HEK293 (cell line): ENCODE measurements at regions not wholly inside any gene's neighbourhood (a gene's known extent, or its start where the extent isn't known, plus 50 kb on each side); places are given as distances from the start of the nearest gene placed in this dataset.

Source experiments
- CTCF ChIA-PET: fragments of 350-600 bp; formaldehyde crosslinking; extraction: SDS; loops from one replicate; lab custom pipeline; 2021; ENCODE audit warnings: antibody characterized with exemption; lab: Yijun Ruan, JAX
- POLR2A ChIA-PET: fragments of 300-600 bp; formaldehyde crosslinking; extraction: SDS; loops from one replicate; lab custom pipeline; 2020; ENCODE audit warnings: antibody characterized with exemption, inconsistent platforms; lab: Yijun Ruan, JAX
- H3K27ac ChIP-seq: fragments of 200-500 bp; sonication (Bioruptor generic); 2 replicates; pipeline ENCODE4 v1.5.1; 2014; ENCODE audit warnings: low read depth, low read length, control low read depth, inconsistent platforms; ENCODE audit errors: extremely low read depth
- H3K36me3 ChIP-seq, 2 experiments: fragments of 200-500 bp in 1 of 2; sonication (Bioruptor generic) in 1 of 2; 1 replicate in 1 of 2; 2 replicates in 1 of 2; pipeline ENCODE4 v1.5.1; 2014 to 2017; ENCODE audit warnings: inconsistent platforms in 2 of 2, low read length in 2 of 2; ENCODE audit not compliant: control insufficient read depth in 2 of 2, insufficient read depth in 1 of 2
- H3K4me1 ChIP-seq: fragments of 200-500 bp; sonication (Bioruptor generic); 2 replicates; pipeline ENCODE4 v1.5.1; 2014; ENCODE audit warnings: mild to moderate bottlenecking, low read length, inconsistent platforms; ENCODE audit not compliant: control insufficient read depth, insufficient read depth
- H3K4me3 ChIP-seq: 2 replicates; pipeline ENCODE4 v1.5.1; 2011; ENCODE audit warnings: low read depth, mild to moderate bottlenecking, control low read depth, low read length, moderate library complexity
- H3K9me3 ChIP-seq: fragments of 200-500 bp; sonication (Bioruptor generic); 2 replicates; pipeline ENCODE4 v1.5.1; 2014; ENCODE audit warnings: low read depth, low read length, inconsistent platforms; ENCODE audit not compliant: control insufficient read depth, insufficient read depth
- HOXC10 ChIP-seq: sonication (generic); formaldehyde crosslinking; IDR thresholded peaks from 2 replicates; pipeline ENCODE4 v1.8.1; 2023; ENCODE audit warnings: mild to moderate bottlenecking, missing genetic modification reagents
- KLF10 ChIP-seq: fragments of 450-650 bp; IDR thresholded peaks from 2 replicates; pipeline ENCODE4 v1.5.1; 2018; ENCODE audit warnings: missing biosample characterization, mild to moderate bottlenecking, missing genetic modification characterization
- KLF16 ChIP-seq: fragments of 450-650 bp; formaldehyde crosslinking; IDR thresholded peaks from 2 replicates; pipeline ENCODE4 v1.5.1; 2017; ENCODE audit warnings: missing biosample characterization, missing genetic modification characterization
- PRDM1 ChIP-seq: fragments of 450-650 bp; formaldehyde crosslinking; IDR thresholded peaks from 2 replicates; pipeline ENCODE4; 2016; ENCODE audit warnings: missing biosample characterization, missing genetic modification characterization
- ZBTB17 ChIP-seq: fragments of 450-650 bp; formaldehyde crosslinking; IDR thresholded peaks from 2 replicates; pipeline ENCODE4 v1.5.1; 2016; ENCODE audit warnings: missing biosample characterization, missing genetic modification characterization
- ZFP69B ChIP-seq: fragments of 450-650 bp; formaldehyde crosslinking; IDR thresholded peaks from 2 replicates; pipeline ENCODE4 v1.5.1; 2016; ENCODE audit warnings: missing biosample characterization, missing genetic modification characterization
- ZNF133 ChIP-seq: fragments of 450-650 bp; formaldehyde crosslinking; IDR thresholded peaks from 2 replicates; pipeline ENCODE4 v1.5.1; 2016; ENCODE audit warnings: missing biosample characterization, missing genetic modification characterization
- ZNF16 ChIP-seq: fragments of 450-650 bp; formaldehyde crosslinking; IDR thresholded peaks from 2 replicates; pipeline ENCODE4 v1.5.1; 2016; ENCODE audit warnings: low read depth, missing biosample characterization, missing genetic modification characterization
- ZNF302 ChIP-seq: fragments of 450-650 bp; formaldehyde crosslinking; IDR thresholded peaks from 2 replicates; pipeline ENCODE4 v1.5.1; 2016; ENCODE audit warnings: missing biosample characterization, missing genetic modification characterization, low read depth
- ZNF433 ChIP-seq: fragments of 450-650 bp; formaldehyde crosslinking; IDR thresholded peaks from 2 replicates; pipeline ENCODE4 v1.5.1; 2016; ENCODE audit warnings: missing biosample characterization, missing genetic modification characterization, low read depth
- ZNF473 ChIP-seq: fragments of 450-650 bp; formaldehyde crosslinking; IDR thresholded peaks from 2 replicates; pipeline ENCODE4 v1.5.1; 2017; ENCODE audit warnings: missing biosample characterization, missing genetic modification characterization
- ZNF521 ChIP-seq: fragments of 450-650 bp; formaldehyde crosslinking; IDR thresholded peaks from 2 replicates; pipeline ENCODE4 v1.5.1; 2017; ENCODE audit warnings: missing biosample characterization, mild to moderate bottlenecking, missing genetic modification characterization
- ZNF670 ChIP-seq: fragments of 450-650 bp; formaldehyde crosslinking; IDR thresholded peaks from 2 replicates; pipeline ENCODE4 v1.5.1; 2016; ENCODE audit warnings: missing biosample characterization, missing genetic modification characterization, low read depth
- ZNF701 ChIP-seq: fragments of 450-650 bp; formaldehyde crosslinking; IDR thresholded peaks from 2 replicates; pipeline ENCODE4 v1.5.1; 2016; ENCODE audit warnings: missing biosample characterization, missing genetic modification characterization
- ZNF776 ChIP-seq: fragments of 450-650 bp; formaldehyde crosslinking; IDR thresholded peaks from 2 replicates; pipeline ENCODE4 v1.5.0; 2017; ENCODE audit warnings: missing biosample characterization, missing genetic modification characterization, borderline replicate concordance
- TF ChIP-seq, protein P1 (sequence below): fragments of 450-650 bp; formaldehyde crosslinking; IDR thresholded peaks from 2 replicates; pipeline ENCODE4 v1.5.1; 2016; ENCODE audit warnings: missing biosample characterization, missing genetic modification characterization
- TF ChIP-seq, protein P2 (sequence below): fragments of 450-650 bp; formaldehyde crosslinking; IDR thresholded peaks from 2 replicates; pipeline ENCODE4 v1.5.0; 2017; ENCODE audit warnings: missing biosample characterization, missing genetic modification characterization, borderline replicate concordance
- TF ChIP-seq, protein P3 (sequence below): fragments of 450-650 bp; formaldehyde crosslinking; IDR thresholded peaks from 2 replicates; pipeline ENCODE4 v1.5.1; 2017; ENCODE audit warnings: missing biosample characterization, missing genetic modification characterization
- TF ChIP-seq, protein P4 (sequence below): fragments of 450-650 bp; formaldehyde crosslinking; IDR thresholded peaks from 2 replicates; pipeline ENCODE4 v1.5.1; 2016; ENCODE audit warnings: missing biosample characterization, missing genetic modification characterization
- TF ChIP-seq, protein P5 (sequence below): fragments of 450-650 bp; formaldehyde crosslinking; IDR thresholded peaks from 2 replicates; pipeline ENCODE4 v1.5.1; 2016; ENCODE audit warnings: missing biosample characterization, missing genetic modification characterization

- Histone ChIP-seq H3K4me3 (no peak overlapping the region), H3K36me3 (no peaks in the 10 kb centered on the region), H3K4me1 (no peaks in the 10 kb centered on the region), H3K9me3 (no peaks in the 10 kb centered on the region), H3K27ac (no peak overlapping the region)
- TF ChIP-seq PRDM1 (no peak), ZNF776 (tag by site-specific recombination) (no peak), ZNF670 (no peak), ZNF133 (no peak)
- ChIA-PET CTCF (no interaction called here), POLR2A (no interaction called here)
Measured at GRCh38 chr3:176724394-176724759, 472.9 kb downstream of the TBL1XR1 start.

DNA sequence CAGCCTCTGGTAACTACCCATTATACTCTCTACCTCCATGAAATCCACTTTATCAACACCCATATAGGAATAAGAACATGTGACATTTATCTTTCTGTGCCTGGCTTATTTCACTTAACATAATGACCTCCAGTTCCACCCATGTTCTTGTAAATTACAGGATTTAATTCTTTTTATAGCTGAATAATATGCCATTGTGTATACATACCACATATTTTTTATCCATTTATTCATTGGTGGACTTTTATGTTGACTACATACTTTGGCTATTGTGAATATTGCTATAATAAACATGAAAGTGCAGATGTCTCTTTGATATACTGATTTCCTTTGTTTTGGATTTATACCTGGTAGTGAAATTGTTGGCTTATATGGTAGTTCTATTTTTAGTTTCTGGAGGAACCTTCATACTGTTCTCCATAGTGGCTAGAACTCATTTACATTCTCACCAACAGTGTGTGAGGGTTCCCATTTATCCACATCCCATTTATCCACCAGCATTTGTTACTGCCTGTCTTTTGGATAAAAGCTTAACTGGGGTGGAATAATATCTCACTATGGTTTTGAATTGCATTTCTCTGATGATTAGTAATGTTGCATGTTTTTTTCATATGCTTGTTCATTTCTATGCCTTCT, 473.4 kb downstream of the TBL1XR1 start:
- H3K4me1 ChIP-seq = no peaks in the 10 kb centered on the region
- no peak overlapping the region for H3K27ac ChIP-seq
- CTCF ChIA-PET = no interaction called here
- no peak overlapping the region for H3K4me3 ChIP-seq
- no peaks in the 10 kb centered on the region for H3K36me3 ChIP-seq
- no peak for TF ChIP-seq KLF16 (tag by site-specific recombination)
- TF ChIP-seq PRDM1 = no peak
- no peak for TF ChIP-seq ZBTB17 (tag by site-specific recombination)
- TF ChIP-seq, protein P1, sequence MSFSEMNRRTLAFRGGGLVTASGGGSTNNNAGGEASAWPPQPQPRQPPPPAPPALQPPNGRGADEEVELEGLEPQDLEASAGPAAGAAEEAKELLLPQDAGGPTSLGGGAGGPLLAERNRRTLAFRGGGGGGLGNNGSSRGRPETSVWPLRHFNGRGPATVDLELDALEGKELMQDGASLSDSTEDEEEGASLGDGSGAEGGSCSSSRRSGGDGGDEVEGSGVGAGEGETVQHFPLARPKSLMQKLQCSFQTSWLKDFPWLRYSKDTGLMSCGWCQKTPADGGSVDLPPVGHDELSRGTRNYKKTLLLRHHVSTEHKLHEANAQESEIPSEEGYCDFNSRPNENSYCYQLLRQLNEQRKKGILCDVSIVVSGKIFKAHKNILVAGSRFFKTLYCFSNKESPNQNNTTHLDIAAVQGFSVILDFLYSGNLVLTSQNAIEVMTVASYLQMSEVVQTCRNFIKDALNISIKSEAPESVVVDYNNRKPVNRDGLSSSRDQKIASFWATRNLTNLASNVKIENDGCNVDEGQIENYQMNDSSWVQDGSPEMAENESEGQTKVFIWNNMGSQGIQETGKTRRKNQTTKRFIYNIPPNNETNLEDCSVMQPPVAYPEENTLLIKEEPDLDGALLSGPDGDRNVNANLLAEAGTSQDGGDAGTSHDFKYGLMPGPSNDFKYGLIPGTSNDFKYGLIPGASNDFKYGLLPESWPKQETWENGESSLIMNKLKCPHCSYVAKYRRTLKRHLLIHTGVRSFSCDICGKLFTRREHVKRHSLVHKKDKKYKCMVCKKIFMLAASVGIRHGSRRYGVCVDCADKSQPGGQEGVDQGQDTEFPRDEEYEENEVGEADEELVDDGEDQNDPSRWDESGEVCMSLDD (tag by site-specific recombination) = no peak
- TF ChIP-seq, protein P2, sequence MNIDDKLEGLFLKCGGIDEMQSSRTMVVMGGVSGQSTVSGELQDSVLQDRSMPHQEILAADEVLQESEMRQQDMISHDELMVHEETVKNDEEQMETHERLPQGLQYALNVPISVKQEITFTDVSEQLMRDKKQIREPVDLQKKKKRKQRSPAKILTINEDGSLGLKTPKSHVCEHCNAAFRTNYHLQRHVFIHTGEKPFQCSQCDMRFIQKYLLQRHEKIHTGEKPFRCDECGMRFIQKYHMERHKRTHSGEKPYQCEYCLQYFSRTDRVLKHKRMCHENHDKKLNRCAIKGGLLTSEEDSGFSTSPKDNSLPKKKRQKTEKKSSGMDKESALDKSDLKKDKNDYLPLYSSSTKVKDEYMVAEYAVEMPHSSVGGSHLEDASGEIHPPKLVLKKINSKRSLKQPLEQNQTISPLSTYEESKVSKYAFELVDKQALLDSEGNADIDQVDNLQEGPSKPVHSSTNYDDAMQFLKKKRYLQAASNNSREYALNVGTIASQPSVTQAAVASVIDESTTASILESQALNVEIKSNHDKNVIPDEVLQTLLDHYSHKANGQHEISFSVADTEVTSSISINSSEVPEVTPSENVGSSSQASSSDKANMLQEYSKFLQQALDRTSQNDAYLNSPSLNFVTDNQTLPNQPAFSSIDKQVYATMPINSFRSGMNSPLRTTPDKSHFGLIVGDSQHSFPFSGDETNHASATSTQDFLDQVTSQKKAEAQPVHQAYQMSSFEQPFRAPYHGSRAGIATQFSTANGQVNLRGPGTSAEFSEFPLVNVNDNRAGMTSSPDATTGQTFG = no peak
- TF ChIP-seq ZNF302 (tag by site-specific recombination) = no peak
- TF ChIP-seq ZNF16 (tag by site-specific recombination) = no peak
- TF ChIP-seq ZNF701 = no peak
- TF ChIP-seq HOXC10 (CRISPR knock-in tag) = no peak
- no peak for TF ChIP-seq ZNF521 (tag by site-specific recombination)
- TF ChIP-seq ZNF473 (tag by site-specific recombination) = no peak
- TF ChIP-seq ZNF133 = no peak
- TF ChIP-seq, protein P3, sequence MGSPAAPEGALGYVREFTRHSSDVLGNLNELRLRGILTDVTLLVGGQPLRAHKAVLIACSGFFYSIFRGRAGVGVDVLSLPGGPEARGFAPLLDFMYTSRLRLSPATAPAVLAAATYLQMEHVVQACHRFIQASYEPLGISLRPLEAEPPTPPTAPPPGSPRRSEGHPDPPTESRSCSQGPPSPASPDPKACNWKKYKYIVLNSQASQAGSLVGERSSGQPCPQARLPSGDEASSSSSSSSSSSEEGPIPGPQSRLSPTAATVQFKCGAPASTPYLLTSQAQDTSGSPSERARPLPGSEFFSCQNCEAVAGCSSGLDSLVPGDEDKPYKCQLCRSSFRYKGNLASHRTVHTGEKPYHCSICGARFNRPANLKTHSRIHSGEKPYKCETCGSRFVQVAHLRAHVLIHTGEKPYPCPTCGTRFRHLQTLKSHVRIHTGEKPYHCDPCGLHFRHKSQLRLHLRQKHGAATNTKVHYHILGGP (tag by site-specific recombination) = no peak
- TF ChIP-seq, protein P4, sequence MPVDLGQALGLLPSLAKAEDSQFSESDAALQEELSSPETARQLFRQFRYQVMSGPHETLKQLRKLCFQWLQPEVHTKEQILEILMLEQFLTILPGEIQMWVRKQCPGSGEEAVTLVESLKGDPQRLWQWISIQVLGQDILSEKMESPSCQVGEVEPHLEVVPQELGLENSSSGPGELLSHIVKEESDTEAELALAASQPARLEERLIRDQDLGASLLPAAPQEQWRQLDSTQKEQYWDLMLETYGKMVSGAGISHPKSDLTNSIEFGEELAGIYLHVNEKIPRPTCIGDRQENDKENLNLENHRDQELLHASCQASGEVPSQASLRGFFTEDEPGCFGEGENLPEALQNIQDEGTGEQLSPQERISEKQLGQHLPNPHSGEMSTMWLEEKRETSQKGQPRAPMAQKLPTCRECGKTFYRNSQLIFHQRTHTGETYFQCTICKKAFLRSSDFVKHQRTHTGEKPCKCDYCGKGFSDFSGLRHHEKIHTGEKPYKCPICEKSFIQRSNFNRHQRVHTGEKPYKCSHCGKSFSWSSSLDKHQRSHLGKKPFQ (tag by site-specific recombination) = no peak
- no peak for TF ChIP-seq ZNF433 (tag by site-specific recombination)
- TF ChIP-seq KLF10 (tag by site-specific recombination) = no peak
- TF ChIP-seq ZFP69B = no peak
- TF ChIP-seq, protein P5, sequence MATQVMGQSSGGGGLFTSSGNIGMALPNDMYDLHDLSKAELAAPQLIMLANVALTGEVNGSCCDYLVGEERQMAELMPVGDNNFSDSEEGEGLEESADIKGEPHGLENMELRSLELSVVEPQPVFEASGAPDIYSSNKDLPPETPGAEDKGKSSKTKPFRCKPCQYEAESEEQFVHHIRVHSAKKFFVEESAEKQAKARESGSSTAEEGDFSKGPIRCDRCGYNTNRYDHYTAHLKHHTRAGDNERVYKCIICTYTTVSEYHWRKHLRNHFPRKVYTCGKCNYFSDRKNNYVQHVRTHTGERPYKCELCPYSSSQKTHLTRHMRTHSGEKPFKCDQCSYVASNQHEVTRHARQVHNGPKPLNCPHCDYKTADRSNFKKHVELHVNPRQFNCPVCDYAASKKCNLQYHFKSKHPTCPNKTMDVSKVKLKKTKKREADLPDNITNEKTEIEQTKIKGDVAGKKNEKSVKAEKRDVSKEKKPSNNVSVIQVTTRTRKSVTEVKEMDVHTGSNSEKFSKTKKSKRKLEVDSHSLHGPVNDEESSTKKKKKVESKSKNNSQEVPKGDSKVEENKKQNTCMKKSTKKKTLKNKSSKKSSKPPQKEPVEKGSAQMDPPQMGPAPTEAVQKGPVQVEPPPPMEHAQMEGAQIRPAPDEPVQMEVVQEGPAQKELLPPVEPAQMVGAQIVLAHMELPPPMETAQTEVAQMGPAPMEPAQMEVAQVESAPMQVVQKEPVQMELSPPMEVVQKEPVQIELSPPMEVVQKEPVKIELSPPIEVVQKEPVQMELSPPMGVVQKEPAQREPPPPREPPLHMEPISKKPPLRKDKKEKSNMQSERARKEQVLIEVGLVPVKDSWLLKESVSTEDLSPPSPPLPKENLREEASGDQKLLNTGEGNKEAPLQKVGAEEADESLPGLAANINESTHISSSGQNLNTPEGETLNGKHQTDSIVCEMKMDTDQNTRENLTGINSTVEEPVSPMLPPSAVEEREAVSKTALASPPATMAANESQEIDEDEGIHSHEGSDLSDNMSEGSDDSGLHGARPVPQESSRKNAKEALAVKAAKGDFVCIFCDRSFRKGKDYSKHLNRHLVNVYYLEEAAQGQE = no peak
- TF ChIP-seq, all 188 proteins: peak for 0
- POLR2A ChIA-PET = no interaction called here
- H3K9me3 ChIP-seq = no peaks in the 10 kb centered on the region
